ENCODE measurements at regions not wholly inside any gene's neighbourhood (a gene's known extent, or its start where the extent isn't known, plus 50 kb on each side); places are given as distances from the start of the nearest gene placed in this dataset.
A peak's percentile ranks its signal among the peaks of the same experiment; 100 is the strongest.

DNA sequence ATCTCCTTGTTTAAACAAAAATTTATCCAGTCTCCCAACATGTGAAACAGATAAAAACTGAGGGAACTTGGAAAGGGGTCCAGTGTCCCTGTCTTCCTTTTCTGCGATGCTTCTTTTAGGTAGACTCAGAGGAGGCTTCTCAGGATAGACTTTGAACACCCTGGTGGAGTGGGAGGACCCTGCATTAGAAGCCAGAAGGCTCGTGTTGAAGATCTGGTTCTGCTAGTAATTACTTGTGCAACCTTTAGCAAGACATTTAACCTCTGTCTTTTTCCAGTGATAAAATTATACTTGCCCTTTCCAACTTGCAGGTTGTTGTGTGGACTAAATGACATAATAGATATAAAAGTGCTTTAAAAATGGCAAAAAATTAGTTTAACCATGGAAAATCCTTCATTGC, 67.1 kb upstream of the PREP start:
- no peaks in the 10 kb centered on the region for H3K36me3 Mint-ChIP-seq (ENCODE audit: low read depth)
- H3K27ac Mint-ChIP-seq, result no peak overlapping the region
- H3K4me3 Mint-ChIP-seq (ENCODE audit: low read depth), result no peak overlapping the region
- no peaks in the 10 kb centered on the region for H3K4me1 Mint-ChIP-seq (ENCODE audit: low read depth)
- no peak for DNase-seq (ENCODE audit: low spot score)
- peaks cover 67% of the 10 kb centered on the region for H3K27me3 Mint-ChIP-seq (ENCODE audit: low read depth)
- intact Hi-C loops (cut with micrococcal nuclease), result no loop called here
- peaks cover 18% of the 10 kb centered on the region for H3K9me3 Mint-ChIP-seq

DNA sequence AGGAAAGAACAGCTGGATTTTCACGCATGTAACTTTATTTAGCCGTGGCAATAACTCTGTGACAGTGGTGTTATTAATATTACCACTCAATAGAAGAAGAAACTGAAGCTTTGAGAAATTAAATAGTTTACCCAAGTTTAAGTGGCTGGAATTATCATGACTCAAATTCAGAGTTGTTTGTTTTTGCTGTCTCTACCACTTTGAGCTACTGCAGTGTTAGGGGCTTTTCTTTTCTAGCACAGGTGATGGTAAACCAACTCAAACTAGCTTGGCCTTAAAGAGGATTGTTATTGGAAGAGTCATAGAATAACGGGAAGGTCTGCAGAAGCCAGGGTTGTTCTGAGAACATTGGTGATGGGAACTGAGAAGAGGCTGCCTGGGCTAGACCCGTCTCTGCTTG, 66.0 kb upstream of the PREP start:
- Mint-ChIP-seq H3K4me1 (ENCODE audit: low read depth) (no peaks in the 10 kb centered on the region), H3K27ac (no peak overlapping the region), H3K36me3 (ENCODE audit: low read depth) (no peaks in the 10 kb centered on the region), H3K4me3 (ENCODE audit: low read depth) (no peak overlapping the region), H3K27me3 (ENCODE audit: low read depth) (peaks cover 67% of the 10 kb centered on the region), H3K9me3 (peaks cover 21% of the 10 kb centered on the region)
- DNase-seq (ENCODE audit: low spot score), result no peak
- intact Hi-C loops (cut with micrococcal nuclease), result no loop called here

DNA sequence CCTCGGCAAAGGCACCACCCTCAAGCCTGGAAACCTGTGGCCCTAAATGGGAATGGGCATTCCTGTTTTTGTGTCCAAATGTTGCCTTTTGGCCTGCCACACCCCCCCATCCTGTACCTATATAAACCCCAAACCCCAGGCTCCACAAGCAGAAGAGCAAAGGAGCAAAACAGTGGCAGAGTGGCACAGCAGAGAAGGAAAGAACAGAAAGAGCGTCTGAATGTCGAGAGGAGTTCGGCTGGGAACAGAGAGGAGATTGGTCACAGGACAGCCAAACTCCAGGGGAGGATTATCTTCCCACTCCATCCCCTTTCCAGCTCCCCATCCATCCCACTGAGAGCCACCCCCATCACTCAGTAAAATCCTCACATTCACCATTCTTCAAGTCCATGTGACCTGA, 58.0 kb upstream of the PREP start:
- no peak overlapping the region for H3K4me3 Mint-ChIP-seq (ENCODE audit: low read depth)
- H3K27me3 Mint-ChIP-seq (ENCODE audit: low read depth), result peaks cover 54% of the 10 kb centered on the region
- H3K36me3 Mint-ChIP-seq (ENCODE audit: low read depth), result no peaks in the 10 kb centered on the region
- H3K27ac Mint-ChIP-seq, result no peak overlapping the region
- intact Hi-C loops (cut with micrococcal nuclease), result no loop called here
- peaks cover 2% of the 10 kb centered on the region for H3K4me1 Mint-ChIP-seq (ENCODE audit: low read depth)
- H3K9me3 Mint-ChIP-seq, result peaks cover 10% of the 10 kb centered on the region
- DNase-seq (ENCODE audit: low spot score), result no peak

DNA sequence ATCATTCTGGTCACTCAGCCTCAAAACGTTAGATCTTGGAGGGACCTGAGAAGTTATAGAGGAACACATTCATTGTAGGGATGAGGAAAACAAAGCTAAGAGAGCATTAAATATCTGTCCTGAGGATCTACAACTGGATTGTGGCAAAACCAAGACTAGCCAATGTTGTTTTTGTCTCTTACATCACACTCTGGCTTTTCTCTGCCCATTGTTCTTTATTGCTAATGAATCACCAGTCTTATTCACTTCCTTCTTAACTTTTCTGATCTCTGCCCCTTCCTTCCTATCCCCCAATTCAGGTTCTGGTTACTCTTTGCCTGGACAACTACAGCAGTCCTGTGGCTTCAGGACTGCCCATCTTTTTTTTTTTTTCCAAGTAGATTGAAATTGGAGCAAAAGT, 57.0 kb upstream of the PREP start:
- peaks cover 4% of the 10 kb centered on the region for H3K9me3 Mint-ChIP-seq
- H3K4me1 Mint-ChIP-seq (ENCODE audit: low read depth), result peaks cover 3% of the 10 kb centered on the region
- H3K4me3 Mint-ChIP-seq (ENCODE audit: low read depth), result no peak overlapping the region
- peaks cover 48% of the 10 kb centered on the region for H3K27me3 Mint-ChIP-seq (ENCODE audit: low read depth)
- H3K36me3 Mint-ChIP-seq (ENCODE audit: low read depth), result no peaks in the 10 kb centered on the region
- DNase-seq (ENCODE audit: low spot score), result no peak
- no peak overlapping the region for H3K27ac Mint-ChIP-seq
- intact Hi-C loops (cut with micrococcal nuclease), result no loop called here

DNA sequence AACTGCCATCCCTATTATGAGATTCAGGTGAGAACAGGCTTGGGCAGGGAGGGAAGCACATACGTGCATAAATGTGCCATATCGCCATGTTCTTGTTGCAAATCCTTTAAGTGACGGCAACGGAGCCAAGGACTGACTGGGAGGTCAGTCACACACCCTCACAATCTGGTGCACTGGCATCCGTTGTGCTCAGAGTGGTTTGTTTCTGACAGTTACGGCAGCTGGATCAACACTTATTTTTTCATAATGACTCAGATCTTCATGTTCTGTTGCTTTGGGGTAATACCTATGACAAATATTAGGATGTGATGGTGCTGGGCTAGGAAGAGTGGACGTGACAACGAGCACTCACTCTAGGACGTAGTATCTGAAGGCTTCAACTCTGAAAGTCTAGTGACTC, 56.2 kb upstream of the PREP start:
- DNase-seq (ENCODE audit: low spot score), result no peak
- Mint-ChIP-seq H3K27ac (peak overlapping the region; percentile 34), H3K4me1 (ENCODE audit: low read depth) (peaks cover 8% of the 10 kb centered on the region), H3K27me3 (ENCODE audit: low read depth) (peaks cover 45% of the 10 kb centered on the region), H3K4me3 (ENCODE audit: low read depth) (no peak overlapping the region), H3K36me3 (ENCODE audit: low read depth) (no peaks in the 10 kb centered on the region), H3K9me3 (peaks cover 6% of the 10 kb centered on the region)
- intact Hi-C loops (cut with micrococcal nuclease), result no loop called here

DNA sequence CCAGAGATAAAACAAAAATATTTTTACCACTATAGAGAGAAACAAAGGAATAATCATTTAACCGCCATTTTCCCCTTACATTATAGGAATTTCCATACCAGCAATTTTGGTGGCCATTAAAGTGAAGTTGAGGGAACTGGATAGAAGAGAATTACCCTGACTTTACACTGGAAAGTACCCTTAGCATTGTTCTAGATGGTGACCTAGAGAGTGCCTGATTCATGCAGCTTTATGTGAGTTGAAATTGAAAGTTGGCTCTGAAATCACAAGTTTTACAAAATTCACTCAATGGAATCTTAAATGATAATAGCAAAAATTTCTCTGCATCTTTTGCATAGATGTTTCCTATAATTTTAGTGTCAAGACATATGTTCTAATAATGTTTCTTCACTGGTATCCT, 55.7 kb upstream of the PREP start:
- Mint-ChIP-seq H3K27ac (no peak overlapping the region), H3K36me3 (ENCODE audit: low read depth) (no peaks in the 10 kb centered on the region), H3K9me3 (peaks cover 6% of the 10 kb centered on the region), H3K4me1 (ENCODE audit: low read depth) (peaks cover 13% of the 10 kb centered on the region), H3K27me3 (ENCODE audit: low read depth) (peaks cover 43% of the 10 kb centered on the region), H3K4me3 (ENCODE audit: low read depth) (no peak overlapping the region)
- no peak for DNase-seq (ENCODE audit: low spot score)
- intact Hi-C loops (cut with micrococcal nuclease), result no loop called here

DNA sequence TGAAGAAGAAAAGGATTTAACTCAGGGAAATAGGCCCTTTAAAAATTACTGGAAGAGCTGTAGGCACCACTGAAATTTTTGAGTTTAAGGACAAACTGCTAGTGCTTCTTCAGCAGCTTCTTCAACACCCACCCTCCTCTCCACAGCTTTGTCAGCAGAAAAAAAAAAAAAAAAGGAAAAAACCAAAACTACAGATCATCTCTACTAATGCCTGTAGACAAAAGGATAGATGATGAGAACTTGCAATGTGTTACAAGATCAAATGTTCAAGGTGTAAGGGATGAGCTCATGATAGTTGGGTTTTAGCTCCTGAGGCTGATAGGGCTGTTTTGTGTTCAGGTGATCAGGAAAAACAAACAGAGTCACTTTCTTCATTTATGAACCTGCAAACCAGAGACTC, 55.2 kb upstream of the PREP start:
- peaks cover 6% of the 10 kb centered on the region for H3K9me3 Mint-ChIP-seq
- no peak overlapping the region for H3K27ac Mint-ChIP-seq
- no peaks in the 10 kb centered on the region for H3K36me3 Mint-ChIP-seq (ENCODE audit: low read depth)
- H3K27me3 Mint-ChIP-seq (ENCODE audit: low read depth), result peaks cover 43% of the 10 kb centered on the region
- intact Hi-C loops (cut with micrococcal nuclease), result no loop called here
- DNase-seq (ENCODE audit: low spot score), result no peak
- peaks cover 18% of the 10 kb centered on the region for H3K4me1 Mint-ChIP-seq (ENCODE audit: low read depth)
- no peak overlapping the region for H3K4me3 Mint-ChIP-seq (ENCODE audit: low read depth)

DNA sequence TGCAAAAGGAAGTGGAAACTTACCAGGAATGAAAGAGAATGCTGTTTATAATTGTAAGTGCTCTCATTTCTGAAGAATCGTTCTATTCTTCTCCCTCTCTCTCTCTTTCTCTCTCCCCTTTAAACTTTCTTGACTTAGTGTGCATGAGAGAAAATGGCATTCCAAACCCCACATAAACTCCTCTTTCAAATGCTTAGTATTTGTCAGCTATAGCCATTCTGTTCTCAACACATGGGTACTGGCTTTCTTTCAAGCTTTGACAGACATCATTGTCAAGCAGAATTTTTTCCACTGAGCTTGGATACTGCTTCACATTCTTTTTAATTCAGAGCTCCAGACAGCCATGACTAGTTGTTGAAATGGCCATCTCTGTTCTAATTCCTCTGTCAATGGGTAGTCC, 51.1 kb upstream of the PREP start:
- H3K4me1 Mint-ChIP-seq (ENCODE audit: low read depth), result peaks cover 21% of the 10 kb centered on the region
- intact Hi-C loops (cut with micrococcal nuclease), result no loop called here
- no peaks in the 10 kb centered on the region for H3K36me3 Mint-ChIP-seq (ENCODE audit: low read depth)
- H3K27me3 Mint-ChIP-seq (ENCODE audit: low read depth), result peaks cover 31% of the 10 kb centered on the region
- peaks cover 6% of the 10 kb centered on the region for H3K9me3 Mint-ChIP-seq
- H3K27ac Mint-ChIP-seq, result no peak overlapping the region
- no peak for DNase-seq (ENCODE audit: low spot score)
- H3K4me3 Mint-ChIP-seq (ENCODE audit: low read depth), result no peak overlapping the region

DNA sequence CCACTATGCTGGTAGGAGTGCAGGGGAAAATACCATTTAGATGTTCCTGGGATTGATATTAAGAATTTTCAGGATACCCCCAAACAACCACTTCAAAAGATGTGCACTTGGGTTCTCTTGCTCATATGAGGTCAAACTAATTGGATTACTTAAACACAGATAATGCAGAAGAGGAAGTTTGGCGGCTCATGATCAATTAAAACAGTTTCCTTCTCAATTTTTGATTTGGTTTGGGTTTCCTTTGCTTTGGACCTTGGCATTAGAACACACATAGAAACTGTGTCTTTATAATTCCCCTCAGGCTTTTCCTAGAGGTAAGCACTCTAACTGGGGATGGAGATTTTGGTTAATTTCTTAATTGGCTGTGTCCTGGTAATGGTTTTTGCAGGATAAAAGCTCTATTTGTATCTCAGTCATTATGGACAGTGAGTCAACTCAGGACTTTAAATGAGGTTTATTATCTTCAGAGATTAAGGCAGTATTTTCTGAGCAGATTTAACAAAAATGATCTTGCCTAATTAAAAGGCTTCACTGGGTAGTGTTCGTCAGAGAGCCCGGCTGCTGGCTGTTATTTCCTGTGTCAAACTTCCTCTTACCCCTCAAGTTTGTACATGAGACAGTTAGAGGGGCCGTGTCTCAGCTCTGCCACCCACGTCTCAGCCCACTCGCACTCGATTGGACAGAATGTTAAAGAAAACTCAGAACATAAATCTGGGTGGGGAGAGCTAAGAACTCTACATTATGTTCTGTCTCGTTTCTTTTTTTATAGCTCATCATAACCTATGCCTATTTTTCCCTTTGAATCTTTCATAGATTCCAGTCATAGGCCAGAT, 50.3 kb upstream of the PREP start:
- Mint-ChIP-seq H3K9me3 (peaks cover 6% of the 10 kb centered on the region), H3K27me3 (ENCODE audit: low read depth) (peaks cover 29% of the 10 kb centered on the region), H3K4me1 (ENCODE audit: low read depth) (peaks cover 19% of the 10 kb centered on the region), H3K27ac (no peak overlapping the region), H3K36me3 (ENCODE audit: low read depth) (no peaks in the 10 kb centered on the region), H3K4me3 (ENCODE audit: low read depth) (no peak overlapping the region)
- no peak for DNase-seq (ENCODE audit: low spot score)
- intact Hi-C loops (cut with micrococcal nuclease), result no loop called here

Data from activated T-helper 2 cell treated with anti-CD3 and anti-CD28 coated beads, Interferon-gamma antibody, Interleukin-2, Interleukin-4, amounts not matched to agents 10 μg/mL and 5 μg/mL and 100 μg/mL, durations not matched to agents 14 hours and 24 hours and 36 hours (primary cell).